ENCODE measurements at regions not wholly inside any gene's neighbourhood (a gene's known extent, or its start where the extent isn't known, plus 50 kb on each side); places are given as distances from the start of the nearest gene placed in this dataset.

DNA sequence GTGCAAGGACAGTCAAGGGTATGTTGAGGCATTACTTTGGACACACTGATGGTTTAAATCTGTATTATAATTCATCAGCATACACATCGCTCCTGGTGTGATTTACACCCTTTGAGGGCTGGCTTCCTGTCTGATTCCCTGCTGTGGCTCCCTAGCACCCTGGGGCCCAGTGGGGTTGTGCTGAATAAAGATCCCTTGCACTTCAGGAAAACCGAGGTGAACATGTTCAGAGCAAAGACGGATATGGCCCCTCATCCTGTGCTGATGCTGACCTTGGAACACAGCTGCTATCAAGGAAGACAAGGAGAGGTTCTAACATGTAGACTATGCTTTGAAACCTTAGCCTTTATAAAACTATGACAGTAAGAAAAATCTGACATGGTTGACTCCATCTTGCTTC, 84.6 kb upstream of the UNC5B start:
- Histone ChIP-seq H3K4me1 (peaks cover 16% of the 10 kb centered on the region), H3K9me3 (replicated peaks) (peaks cover 7% of the 10 kb centered on the region), H3K27me3 (ENCODE audit: low read depth) (peaks cover 30% of the 10 kb centered on the region), H3K27ac (replicated peaks) (peak overlapping the region; percentile 19), H3K4me3 (no peak overlapping the region), H3K36me3 (no peaks in the 10 kb centered on the region)
- DNase-seq = no peak
- intact Hi-C loops (cut with micrococcal nuclease) = no loop called here
- no peak for TF ChIP-seq CTCF (IDR thresholded peaks at IDR 0.05; ENCODE audit: borderline replicate concordance)

GRCh38 chr10:71128311-71128980, 83.9 kb upstream of the UNC5B start:
- no peaks in the 10 kb centered on the region for H3K36me3 ChIP-seq
- H3K4me3 ChIP-seq = no peak overlapping the region
- peak overlapping the region; percentile 19 for H3K27ac ChIP-seq (replicated peaks)
- intact Hi-C loops (cut with micrococcal nuclease) = no loop called here
- DNase-seq = no peak
- TF ChIP-seq CTCF (IDR thresholded peaks at IDR 0.05; ENCODE audit: borderline replicate concordance) = no peak
- peaks cover 29% of the 10 kb centered on the region for H3K27me3 ChIP-seq (ENCODE audit: low read depth)
- peaks cover under 1% of the 10 kb centered on the region for H3K9me3 ChIP-seq (replicated peaks)
- peaks cover 16% of the 10 kb centered on the region for H3K4me1 ChIP-seq

DNA sequence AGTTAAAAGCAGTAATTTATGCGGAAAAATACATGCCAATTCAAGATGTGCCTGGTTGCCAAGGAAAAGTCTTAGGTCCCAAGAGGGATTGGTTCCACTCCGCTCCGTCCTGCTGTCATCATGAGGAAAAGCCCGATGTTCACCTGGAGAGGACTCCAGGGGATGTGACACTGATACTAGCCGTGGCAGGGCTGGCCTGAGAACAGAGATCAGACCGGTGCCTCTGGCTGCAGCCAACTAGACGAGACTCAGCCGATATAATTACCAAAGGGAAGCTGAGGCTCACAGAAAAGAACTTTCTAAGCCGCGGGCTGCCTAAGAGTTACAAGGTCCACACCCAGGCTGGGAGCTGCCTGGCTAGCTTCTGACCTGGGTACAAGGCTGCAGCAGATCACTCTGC, 81.3 kb upstream of the UNC5B start:
- Histone ChIP-seq H3K4me1 (peaks cover 12% of the 10 kb centered on the region), H3K4me3 (no peak overlapping the region), H3K27me3 (ENCODE audit: low read depth) (peaks cover 21% of the 10 kb centered on the region), H3K27ac (replicated peaks) (no peak overlapping the region), H3K9me3 (replicated peaks) (no peaks in the 10 kb centered on the region), H3K36me3 (no peaks in the 10 kb centered on the region)
- intact Hi-C loops (cut with micrococcal nuclease) = no loop called here
- no peak for DNase-seq
- TF ChIP-seq CTCF (IDR thresholded peaks at IDR 0.05; ENCODE audit: borderline replicate concordance) = no peak

GRCh38 chr10:71131508-71132088, 80.8 kb upstream of the UNC5B start:
- H3K27ac ChIP-seq (replicated peaks) = no peak overlapping the region
- H3K36me3 ChIP-seq = no peaks in the 10 kb centered on the region
- H3K4me1 ChIP-seq = peaks cover 12% of the 10 kb centered on the region
- DNase-seq = no peak
- peaks cover 21% of the 10 kb centered on the region for H3K27me3 ChIP-seq (ENCODE audit: low read depth)
- intact Hi-C loops (cut with micrococcal nuclease) = no loop called here
- no peak for TF ChIP-seq CTCF (IDR thresholded peaks at IDR 0.05; ENCODE audit: borderline replicate concordance)
- no peaks in the 10 kb centered on the region for H3K9me3 ChIP-seq (replicated peaks)
- no peak overlapping the region for H3K4me3 ChIP-seq

DNA sequence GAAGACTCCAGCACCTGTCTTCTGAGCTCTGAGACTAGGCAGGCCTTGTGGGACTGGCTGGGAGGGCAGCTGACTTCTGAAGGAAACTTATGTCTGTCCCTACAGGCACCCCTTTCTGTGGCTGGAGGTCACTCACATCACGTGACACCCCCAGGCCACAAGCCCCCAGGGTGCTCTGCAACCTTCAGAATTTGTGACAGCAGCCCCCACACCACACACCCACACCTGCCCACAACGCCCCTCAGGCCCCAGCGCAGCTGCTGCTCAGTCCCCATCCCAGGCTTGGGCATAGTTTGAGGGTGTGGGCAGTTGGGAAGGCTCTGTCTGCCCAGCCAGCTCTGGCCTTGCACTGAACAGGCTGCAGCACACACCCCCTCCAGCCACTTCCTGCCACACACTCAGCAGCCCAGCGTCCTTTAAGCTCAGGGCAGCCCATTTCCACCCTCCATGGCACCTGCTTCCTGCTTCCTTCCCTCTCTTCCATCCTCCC, 80.0 kb upstream of the UNC5B start:
- TF ChIP-seq CTCF (IDR thresholded peaks at IDR 0.05; ENCODE audit: borderline replicate concordance) = no peak

More for the DNA sequence above, 80.0 kb upstream of the UNC5B start:
- Histone ChIP-seq H3K4me3 (no peak overlapping the region), H3K27me3 (ENCODE audit: low read depth) (peaks cover 27% of the 10 kb centered on the region), H3K9me3 (replicated peaks) (no peaks in the 10 kb centered on the region), H3K27ac (replicated peaks) (no peak overlapping the region), H3K36me3 (no peaks in the 10 kb centered on the region), H3K4me1 (peaks cover 12% of the 10 kb centered on the region)
- intact Hi-C loops (cut with micrococcal nuclease) = no loop called here
- DNase-seq = no peak
